NCI-H2171 treated with DMSO at 0.1 percent for 48 hours (cell line): ENCODE measurements at regions not wholly inside any gene's neighbourhood (a gene's known extent, or its start where the extent isn't known, plus 50 kb on each side); places are given as distances from the start of the nearest gene placed in this dataset.
A peak's percentile ranks its signal among the peaks of the same experiment; 100 is the strongest.
"Not testable (repeated sequence)": the region's sequence is repeated elsewhere in the genome, so short reads cannot be mapped to it uniquely, and the experiment has no call there.

Source experiments
- DNase-seq: peaks from one replicate; lab custom pipeline; 2025; lab: John Stamatoyannopoulos, UW

- DNase-seq: no peak
Measured at GRCh38 chr10:3877211-3878000, 92.4 kb upstream of the KLF6 start.

GRCh38 chr10:3876350-3876962 is 91.4 kb upstream of the KLF6 start:
- DNase-seq: no peak

GRCh38 chr10:3875842-3876235 is 90.8 kb upstream of the KLF6 start:
- DNase-seq: no peak

- no peak for DNase-seq
Measured at GRCh38 chr10:3874990-3875841, 90.2 kb upstream of the KLF6 start.

- DNase-seq: not testable (repeated sequence)
Measured at GRCh38 chr10:3874610-3874989, 89.6 kb upstream of the KLF6 start.

GRCh38 chr10:3873728-3874461 is 88.9 kb upstream of the KLF6 start:
- DNase-seq: peak; percentile 34

GRCh38 chr10:3872712-3873329 is 87.8 kb upstream of the KLF6 start:
- DNase-seq: no peak

GRCh38 chr10:3871424-3871996 is 86.5 kb upstream of the KLF6 start:
- no peak for DNase-seq

GRCh38 chr10:3869036-3869435 is 84.0 kb upstream of the KLF6 start:
- no peak for DNase-seq

- DNase-seq: peak; percentile 61
Measured at GRCh38 chr10:3868271-3868664, 83.3 kb upstream of the KLF6 start.

- no peak for DNase-seq
Measured at GRCh38 chr10:3867454-3868270, 82.7 kb upstream of the KLF6 start.

GRCh38 chr10:3866332-3866731 is 81.3 kb upstream of the KLF6 start:
- no peak for DNase-seq

GRCh38 chr10:3865565-3865964 is 80.6 kb upstream of the KLF6 start:
- DNase-seq: no peak

- no peak for DNase-seq
Measured at GRCh38 chr10:3861795-3862194, 76.8 kb upstream of the KLF6 start.

GRCh38 chr10:3858051-3858845 is 73.2 kb upstream of the KLF6 start:
- DNase-seq: no peak

GRCh38 chr10:3857318-3857717 is 72.3 kb upstream of the KLF6 start:
- DNase-seq: no peak

- DNase-seq: no peak
Measured at GRCh38 chr10:3856593-3856992, 71.6 kb upstream of the KLF6 start.

GRCh38 chr10:3853547-3854303 is 68.7 kb upstream of the KLF6 start:
- no peak for DNase-seq

- DNase-seq: no peak
Measured at GRCh38 chr10:3853016-3853415, 68.0 kb upstream of the KLF6 start.
